Esophagus squamous epithelium (tissue), 5 donors: ENCODE measurements at regions not wholly inside any gene's neighbourhood (a gene's known extent, or its start where the extent isn't known, plus 50 kb on each side); places are given as distances from the start of the nearest gene placed in this dataset.

Experiments
- DNase-seq: peaks from one replicate; lab custom pipeline; 2025; lab: John Stamatoyannopoulos, UW
- H3K27ac ChIP-seq, 4 donors: fragments of 200-600 bp; sonication (generic); one replicate each; pipeline ENCODE4 v1.5.1; 2016 to 2019; ENCODE audit warnings: mild to moderate bottlenecking in 1 of 4
- H3K27me3 ChIP-seq, 4 donors: fragments of 200-600 bp; sonication (generic); 1 replicate in 3 of 4; 2 replicates in 1 of 4; pipeline versions ENCODE4 v1.5.1 to v1.6.0; 2017 to 2021; ENCODE audit warnings: antibody characterized with exemption in 1 of 4
- H3K36me3 ChIP-seq, 3 donors: fragments of 200-600 bp; sonication (generic); one replicate each; pipeline ENCODE4 v1.5.1; 2016 to 2019
- H3K4me1 ChIP-seq, 3 donors: fragments of 200-600 bp; sonication (generic); one replicate each; pipeline ENCODE4 v1.5.1; 2017 to 2019
- H3K4me3 ChIP-seq, 4 donors: fragments of 200-600 bp; sonication (generic); 1 replicate in 3 of 4; 2 replicates in 1 of 4; pipeline ENCODE4 v1.5.1; 2016 to 2019; ENCODE audit warnings: mild to moderate bottlenecking in 2 of 4, moderate library complexity in 1 of 4
- H3K9me3 ChIP-seq, 3 donors: fragments of 200-600 bp; sonication (generic); one replicate each; pipeline ENCODE4 v1.5.1; 2016 to 2019
- CTCF ChIP-seq, 6 experiments: fragments of 450-650 bp in 4 of 6; fragments of 200-600 bp in 2 of 6; sonication (generic) in 2 of 6; IDR thresholded peaks; one replicate each; pipeline ENCODE4 v1.5.1; 2016 to 2019; ENCODE audit warnings: antibody characterized with exemption in 6 of 6, mild to moderate bottlenecking in 4 of 6, moderate library complexity in 4 of 6
- POLR2A ChIP-seq, 4 donors: fragments of 450-650 bp; IDR thresholded peaks; one replicate each; pipeline ENCODE4 v1.6.1; 2017; ENCODE audit warnings: antibody characterized with exemption in 4 of 4, mild to moderate bottlenecking in 4 of 4, moderate library complexity in 3 of 4
- WGBS, 2 donors: methylation state at CpG; one replicate each; pipeline ENCODE4 v1.1.5; 2018; 5-methylcytosine and 5-hydroxymethylcytosine counted together
- intact Hi-C: fragments of 100-400 bp; cut with DNase I; formaldehyde crosslinking; loops from one replicate; pipeline ENCODE4 v1.15.0; 2022
- donor health status: DM: yes; HTN: yes; CAD: no.

GRCh38 chr14:26128931-26129671 lies 468.7 kb downstream of the NOVA1 start:
- intact Hi-C loops = no loop called here
- no peak for DNase-seq
- Histone ChIP-seq H3K27me3 (no peaks in the 10 kb centered on the region), H3K4me1 (no peaks in the 10 kb centered on the region), H3K9me3 (no peaks in the 10 kb centered on the region), H3K4me3 (no peak overlapping the region), H3K27ac (no peak overlapping the region), H3K36me3 (no peaks in the 10 kb centered on the region)
- TF ChIP-seq POLR2A (IDR thresholded peaks at IDR 0.05) = no peak
- TF ChIP-seq CTCF (IDR thresholded peaks at IDR 0.05) = no peak
- 44 to 61% methylated on average over 4 of the region's 4 CpGs for WGBS, 2 donors

GRCh38 chr14:26124896-26125438 lies 472.9 kb downstream of the NOVA1 start:
- TF ChIP-seq POLR2A (IDR thresholded peaks at IDR 0.05) (no peak), CTCF (IDR thresholded peaks at IDR 0.05) (no peak)
- Histone ChIP-seq H3K36me3 (no peaks in the 10 kb centered on the region), H3K27me3 (no peaks in the 10 kb centered on the region), H3K4me1 (no peaks in the 10 kb centered on the region), H3K4me3 (no peak overlapping the region), H3K27ac (no peak overlapping the region), H3K9me3 (no peaks in the 10 kb centered on the region)
- WGBS, 2 donors = 45 to 68% methylated on average over 2 of the region's 2 CpGs
- no peak for DNase-seq
- intact Hi-C loops = no loop called here

GRCh38 chr14:26123459-26123858 lies 474.4 kb downstream of the NOVA1 start:
- Histone ChIP-seq H3K27ac (no peak overlapping the region), H3K9me3 (no peaks in the 10 kb centered on the region), H3K27me3 (no peaks in the 10 kb centered on the region), H3K4me1 (no peaks in the 10 kb centered on the region), H3K36me3 (no peaks in the 10 kb centered on the region), H3K4me3 (no peak overlapping the region)
- intact Hi-C loops = no loop called here
- no peak for DNase-seq
- TF ChIP-seq POLR2A (IDR thresholded peaks at IDR 0.05) (no peak), CTCF (IDR thresholded peaks at IDR 0.05) (no peak)
- WGBS, 2 donors = 46 to 68% methylated on average over 2 of the region's 2 CpGs

GRCh38 chr14:26121181-26121580 lies 476.7 kb downstream of the NOVA1 start:
- no peak for DNase-seq
- no peaks in the 10 kb centered on the region for H3K36me3 ChIP-seq
- H3K27me3 ChIP-seq = no peaks in the 10 kb centered on the region
- H3K9me3 ChIP-seq = no peaks in the 10 kb centered on the region
- no peak overlapping the region for H3K27ac ChIP-seq
- TF ChIP-seq CTCF (IDR thresholded peaks at IDR 0.05) (no peak), POLR2A (IDR thresholded peaks at IDR 0.05) (no peak)
- WGBS, 2 donors = 63 to 75% methylated on average over 3 of the region's 3 CpGs
- intact Hi-C loops = no loop called here
- H3K4me3 ChIP-seq = no peak overlapping the region
- no peaks in the 10 kb centered on the region for H3K4me1 ChIP-seq

- WGBS, 2 donors = 38 to 59% methylated on average over 3 of the region's 3 CpGs
- TF ChIP-seq POLR2A (IDR thresholded peaks at IDR 0.05) (no peak), CTCF (IDR thresholded peaks at IDR 0.05) (no peak)
- H3K27ac ChIP-seq = no peak overlapping the region
- no peaks in the 10 kb centered on the region for H3K27me3 ChIP-seq
- H3K36me3 ChIP-seq = no peaks in the 10 kb centered on the region
- intact Hi-C loops = no loop called here
- H3K4me1 ChIP-seq = no peaks in the 10 kb centered on the region
- no peaks in the 10 kb centered on the region for H3K9me3 ChIP-seq
- no peak for DNase-seq
- H3K4me3 ChIP-seq = no peak overlapping the region
Observed at GRCh38 chr14:26113911-26114640, 483.8 kb downstream of the NOVA1 start.
